Kidney glomerular epithelial cell (primary cell): ENCODE measurements at regions not wholly inside any gene's neighbourhood (a gene's known extent, or its start where the extent isn't known, plus 50 kb on each side); places are given as distances from the start of the nearest gene placed in this dataset.

Experiments used
- DNase-seq: peaks from one replicate; lab custom pipeline; 2025; lab: John Stamatoyannopoulos, UW

DNA sequence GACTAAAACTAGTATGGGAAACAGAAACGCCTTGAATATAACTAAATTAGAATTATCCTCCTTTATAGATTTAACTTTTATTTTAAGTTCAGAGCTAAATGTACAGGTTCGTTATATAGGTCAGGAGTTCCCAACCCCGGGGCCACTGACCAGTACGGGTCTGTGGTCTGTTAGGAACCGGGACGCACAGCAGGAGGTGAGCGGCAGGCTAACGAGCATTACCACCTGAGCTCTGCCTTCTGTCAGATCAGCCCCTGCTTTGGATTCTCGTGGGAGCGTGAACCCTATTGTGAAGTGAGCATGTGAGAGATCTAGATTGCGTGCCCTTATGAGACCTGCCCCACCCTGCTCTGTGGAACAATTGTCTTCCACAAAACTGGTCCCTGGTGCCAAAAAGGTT, 51.0 kb downstream of the FAT4 start:
- no peak for DNase-seq

DNA sequence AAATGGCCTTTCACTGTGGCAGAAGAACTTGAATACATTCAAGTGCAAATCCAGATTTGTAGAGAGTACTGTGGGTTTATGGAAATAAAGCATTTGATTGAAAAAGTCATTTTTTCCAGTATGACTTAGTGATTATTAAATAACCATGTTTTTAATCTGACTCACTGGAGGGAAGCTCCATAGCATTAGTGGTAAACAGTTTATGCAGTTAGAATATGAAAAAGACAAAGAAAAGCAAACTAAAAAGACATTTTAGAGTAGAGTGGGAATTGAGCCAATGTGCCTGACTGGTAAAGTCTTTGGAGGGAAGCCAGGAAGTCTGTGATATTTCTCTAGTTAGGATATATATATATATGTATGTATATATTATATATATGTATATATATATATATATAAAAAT, 53.4 kb downstream of the FAT4 start:
- DNase-seq = no peak

DNA sequence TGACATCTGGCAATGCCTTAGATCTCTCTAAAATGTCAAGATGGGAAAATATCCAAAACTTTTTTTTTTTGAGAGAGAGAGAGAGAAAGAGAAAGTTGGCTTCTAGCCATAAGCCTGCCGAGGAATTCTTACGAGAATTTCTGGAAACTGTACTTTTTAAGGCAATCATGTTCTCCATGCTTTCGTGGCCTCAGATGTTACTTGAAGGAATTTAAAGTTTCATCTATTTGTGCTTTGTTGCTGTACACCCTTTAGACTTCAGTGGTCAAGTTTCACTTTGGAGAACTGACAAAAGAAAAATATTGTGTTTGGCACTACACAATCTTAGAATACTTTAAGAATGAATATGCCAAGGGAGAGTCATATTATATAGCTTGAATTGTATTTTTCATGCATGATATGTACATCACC, 53.9 kb downstream of the FAT4 start:
- peak; percentile 41 for DNase-seq

DNA sequence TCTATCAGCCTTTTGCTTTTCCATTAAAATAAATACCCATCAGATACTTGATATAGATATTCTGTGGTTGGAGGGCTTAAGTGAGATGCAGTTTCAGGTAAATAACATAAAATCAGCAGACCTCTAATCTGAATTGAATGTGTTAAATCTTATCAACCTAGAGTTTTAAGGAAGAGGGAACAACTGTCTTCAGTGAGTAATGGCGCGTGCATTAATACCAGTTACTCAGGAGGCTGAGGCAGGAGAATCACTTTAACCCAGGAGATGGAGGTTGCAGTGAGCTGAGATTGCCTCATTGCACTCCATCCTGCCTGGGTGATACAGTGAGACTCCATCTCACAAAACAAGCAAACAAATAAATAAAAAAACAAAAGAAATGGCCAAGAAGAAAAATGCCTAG, 54.3 kb downstream of the FAT4 start:
- DNase-seq = no peak

DNA sequence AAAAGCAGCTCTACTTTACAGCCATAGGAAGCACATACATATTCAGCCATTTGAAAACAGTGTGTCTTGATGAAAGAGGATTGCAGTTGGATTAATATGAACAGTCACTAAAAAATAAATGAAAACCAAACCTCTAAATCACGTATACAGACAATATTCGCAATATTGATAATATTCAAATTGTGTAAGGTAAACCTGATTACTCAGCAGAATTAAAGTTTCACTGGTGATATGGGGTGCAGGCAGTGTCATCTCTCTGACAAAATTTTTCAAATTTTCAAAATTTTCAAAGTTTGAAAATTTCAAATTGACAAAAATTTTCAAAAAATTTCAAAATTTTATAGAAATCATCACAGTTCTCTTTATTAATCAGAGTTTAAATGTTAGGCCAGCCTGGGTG, 55.7 kb downstream of the FAT4 start:
- DNase-seq = no peak

DNA sequence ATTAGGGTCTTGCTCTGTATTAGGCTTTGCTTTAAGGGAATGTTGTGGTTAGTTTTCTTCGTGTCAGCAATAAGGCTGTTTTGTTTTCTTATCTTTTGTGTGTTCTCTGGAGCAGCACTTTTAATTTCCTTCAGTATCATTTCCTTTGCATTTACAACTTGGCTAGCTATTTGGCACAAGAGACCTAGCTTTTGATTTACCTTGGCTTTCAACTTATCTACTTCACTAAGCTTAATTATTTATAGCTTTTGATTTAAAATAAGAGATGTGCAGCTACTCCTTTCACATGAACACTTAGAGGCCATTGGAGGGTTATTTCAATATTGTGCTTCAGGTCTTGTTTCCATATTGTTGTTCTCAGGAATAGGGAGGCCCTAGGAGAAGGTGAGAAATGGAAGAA, 68.2 kb downstream of the FAT4 start:
- DNase-seq = peak; percentile 66

DNA sequence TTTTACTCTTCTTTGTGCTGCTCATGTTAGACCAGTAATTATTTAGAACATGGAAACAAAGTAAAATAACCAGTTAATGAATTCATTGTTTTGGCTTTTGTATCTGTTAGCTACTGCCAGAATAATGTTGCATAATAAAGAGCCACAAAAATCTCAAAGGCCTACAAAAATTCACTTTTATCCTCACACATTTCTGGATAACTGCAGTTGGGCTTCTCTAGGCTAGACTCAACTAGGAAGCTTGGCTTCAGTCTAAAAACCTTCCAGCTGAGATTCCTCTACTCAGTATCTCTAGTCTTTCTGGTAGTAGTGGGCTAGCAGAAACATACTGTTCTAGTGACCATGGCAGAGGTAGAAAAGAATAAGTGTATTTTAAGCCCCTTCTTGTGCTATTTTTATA, 73.0 kb downstream of the FAT4 start:
- no peak for DNase-seq

DNA sequence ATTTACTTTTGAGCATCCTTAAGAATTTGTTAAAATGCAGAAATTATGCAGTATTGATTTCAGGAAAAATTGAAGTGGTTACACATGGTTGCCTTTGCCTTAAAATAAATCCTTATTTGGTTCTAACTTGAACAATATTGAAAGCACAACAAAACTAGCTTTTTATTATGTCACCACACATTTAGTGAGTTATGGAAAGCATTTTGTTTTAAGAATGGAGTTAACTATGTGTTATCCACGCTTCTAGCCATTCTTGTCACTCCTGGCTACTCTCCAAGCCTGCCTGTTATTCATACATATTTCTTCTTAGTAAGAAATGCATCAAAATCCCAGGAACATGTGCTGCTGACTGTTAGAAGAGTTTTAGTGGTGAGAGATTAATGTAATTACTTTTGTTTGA, 73.9 kb downstream of the FAT4 start:
- DNase-seq = peak; percentile 10

DNA sequence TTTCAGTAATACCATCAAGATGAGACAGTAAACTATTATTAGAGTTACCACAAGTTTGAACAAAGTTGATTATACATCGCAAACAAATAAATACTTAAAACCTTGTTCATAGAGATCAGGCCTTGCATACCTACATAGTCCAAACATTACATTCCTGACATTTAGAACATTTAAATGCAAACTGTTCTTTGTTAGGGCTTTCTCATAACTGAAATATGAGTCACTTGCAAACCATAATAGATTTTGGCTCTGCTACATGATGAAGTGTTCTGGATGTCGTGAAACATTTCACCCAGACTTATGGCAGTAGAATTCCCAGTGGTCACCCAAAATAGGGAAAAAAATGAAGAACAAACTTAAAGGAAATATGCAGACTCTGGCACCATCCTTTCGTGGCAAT, 75.0 kb downstream of the FAT4 start:
- DNase-seq = peak; percentile 52

DNA sequence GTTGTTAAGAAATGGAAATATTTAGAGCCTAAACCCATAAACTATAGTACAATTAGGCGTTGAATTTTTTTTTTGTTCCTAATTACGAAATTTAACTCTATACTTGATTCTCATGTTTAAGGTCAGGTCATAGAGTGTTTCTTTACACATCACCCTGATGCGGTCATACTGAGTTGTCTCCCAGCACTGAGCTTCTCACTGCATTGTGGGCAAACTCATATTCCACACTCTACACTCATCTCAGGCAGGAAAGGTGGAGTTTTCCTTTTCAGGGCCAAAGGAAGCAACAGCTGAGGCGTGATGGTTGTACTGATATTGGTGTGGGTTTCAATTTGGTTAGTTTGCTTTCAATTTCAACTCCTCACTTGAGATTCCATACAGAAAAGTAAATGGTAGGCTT, 75.4 kb downstream of the FAT4 start:
- no peak for DNase-seq

DNA sequence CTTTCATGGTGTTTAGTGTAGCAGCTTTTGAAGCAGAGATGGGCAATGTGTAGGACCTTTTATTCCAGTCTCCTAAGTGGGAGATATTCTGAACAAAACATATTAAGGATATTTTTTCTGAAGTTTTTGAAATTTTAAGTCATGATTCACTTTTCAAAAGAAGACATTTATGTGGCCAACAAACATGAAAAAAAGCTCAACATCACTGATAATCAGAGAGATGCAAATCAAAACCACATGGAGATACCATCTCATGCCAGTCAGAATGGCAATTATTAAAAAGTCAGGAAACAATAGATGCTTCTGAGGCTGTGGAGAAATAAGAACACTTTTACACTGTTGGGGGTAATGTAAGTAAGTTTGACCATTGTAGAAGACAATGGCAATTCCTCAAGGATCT, 76.0 kb downstream of the FAT4 start:
- no peak for DNase-seq

DNA sequence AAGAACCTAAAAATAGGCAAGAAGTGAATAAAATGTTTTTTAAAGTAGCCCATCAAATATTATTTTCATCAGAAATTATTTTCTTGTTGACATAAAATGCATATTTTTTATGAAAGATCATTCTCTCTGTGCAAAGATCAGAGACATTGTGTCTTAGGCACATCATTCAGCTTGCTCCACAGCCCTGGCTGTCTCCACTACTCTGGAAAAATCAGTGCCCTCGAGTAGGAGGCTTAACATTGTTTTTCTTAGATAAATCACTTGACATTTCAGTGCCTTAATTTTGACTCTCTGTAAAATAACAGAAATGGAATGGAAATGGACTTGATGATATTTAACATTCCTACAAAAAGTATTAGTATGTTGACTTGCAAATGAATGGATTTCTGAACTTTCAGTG, 77.9 kb downstream of the FAT4 start:
- no peak for DNase-seq

DNA sequence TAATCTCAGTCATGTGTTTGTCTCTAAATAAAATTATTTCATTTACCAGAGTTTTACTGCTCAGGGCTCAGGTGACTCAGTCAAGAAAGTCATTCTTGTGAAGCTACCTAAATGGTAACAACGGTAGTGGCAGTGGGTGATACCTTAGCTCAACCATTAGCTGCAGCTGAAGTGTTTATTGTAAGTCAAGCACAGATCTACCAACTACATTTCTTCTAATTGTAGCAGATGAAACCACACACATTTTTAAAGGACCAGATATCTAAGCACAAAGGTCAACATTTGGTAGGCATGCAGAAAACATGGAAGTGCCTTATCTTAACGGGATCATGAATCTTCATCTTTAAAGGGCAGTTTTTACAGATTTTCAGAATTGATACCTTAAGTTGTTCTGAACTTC, 79.1 kb downstream of the FAT4 start:
- DNase-seq = no peak

DNA sequence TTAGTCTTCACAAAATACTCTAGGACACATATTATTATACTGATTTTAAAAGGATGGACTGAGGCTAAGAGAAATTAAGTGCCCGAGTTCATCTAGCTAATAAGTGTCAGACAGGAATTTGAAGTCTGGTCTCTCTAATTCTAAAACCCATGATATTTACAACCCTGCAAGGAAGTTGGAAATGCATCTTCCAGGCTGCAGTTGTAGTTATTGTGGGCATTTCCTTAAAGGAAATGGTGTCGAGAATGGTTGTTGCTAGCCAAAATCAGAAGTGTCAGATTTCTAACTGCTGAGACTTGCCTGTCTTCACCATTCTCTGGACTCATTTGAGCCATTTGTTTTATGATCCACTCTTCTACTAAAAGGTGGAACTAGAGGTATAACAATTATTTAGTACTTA, 82.5 kb downstream of the FAT4 start:
- DNase-seq = no peak

DNA sequence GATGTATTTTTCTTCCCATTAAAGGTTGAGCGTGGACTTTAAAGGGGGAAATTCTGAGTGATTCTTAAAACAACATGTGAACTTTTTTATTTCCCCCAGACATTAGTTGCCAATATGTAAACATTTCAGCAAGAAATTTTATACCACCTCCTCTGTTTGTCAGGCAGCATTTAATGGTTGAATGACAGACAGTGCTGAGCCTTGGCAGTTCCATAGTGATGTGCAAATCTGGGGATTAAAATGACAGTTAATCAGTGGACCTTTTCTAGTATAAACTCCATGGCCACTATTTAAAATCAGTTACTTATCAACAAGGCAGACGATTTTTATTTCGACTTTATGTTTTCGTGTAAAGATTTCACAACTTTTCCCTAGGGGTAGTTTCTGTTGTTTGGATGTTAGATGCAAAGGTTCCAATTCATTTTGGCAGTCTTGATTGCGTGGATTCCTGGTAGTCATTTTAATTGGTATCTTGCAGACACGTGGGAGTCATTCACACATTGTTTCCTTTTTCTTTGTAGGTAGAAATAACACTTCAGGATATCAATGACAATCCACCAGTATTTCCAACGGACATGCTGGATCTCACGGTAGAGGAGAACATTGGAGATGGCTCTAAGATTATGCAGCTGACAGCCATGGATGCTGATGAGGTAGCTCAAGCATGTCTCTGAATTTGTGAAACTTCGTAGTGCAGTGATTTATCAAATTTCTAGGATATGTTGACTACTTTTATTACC, 83.7 kb downstream of the FAT4 start:
- DNase-seq = no peak

DNA sequence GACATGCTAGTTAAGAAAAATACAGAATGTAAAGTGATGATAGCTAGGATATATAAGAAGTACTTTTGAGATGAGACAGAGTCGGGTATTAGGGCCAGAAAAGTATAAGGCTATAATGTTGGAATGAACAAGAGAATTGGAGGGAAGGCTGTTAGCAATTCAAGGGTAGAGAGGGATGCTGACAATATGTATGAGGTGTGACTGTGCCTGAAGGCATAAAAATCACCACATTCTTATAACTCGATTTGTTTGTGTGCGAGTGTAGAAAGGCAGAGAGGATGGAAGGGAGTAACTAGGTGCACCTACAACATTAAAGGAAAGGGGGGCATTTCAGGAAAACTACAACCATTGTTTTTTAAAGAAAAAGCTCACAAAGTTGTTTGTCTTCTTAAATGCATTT, 86.0 kb downstream of the FAT4 start:
- DNase-seq = no peak

DNA sequence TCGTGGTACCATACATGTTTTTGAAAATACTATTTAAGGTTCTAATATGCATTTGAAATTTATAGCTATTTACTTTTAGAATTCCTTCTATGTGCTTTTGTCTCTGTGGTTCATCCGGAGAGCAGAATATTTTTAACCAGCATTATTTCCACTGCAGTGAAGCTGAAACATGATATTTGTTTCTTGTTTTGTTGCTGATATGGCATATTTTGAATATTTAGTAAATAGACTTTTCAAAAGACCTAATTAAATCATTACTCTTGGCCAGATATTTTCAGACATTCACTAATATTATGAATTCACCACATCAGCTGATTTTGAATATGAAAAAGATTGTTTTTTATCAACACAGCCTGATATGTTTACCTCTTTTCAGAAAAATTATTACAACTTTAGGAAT, 87.0 kb downstream of the FAT4 start:
- no peak for DNase-seq

DNA sequence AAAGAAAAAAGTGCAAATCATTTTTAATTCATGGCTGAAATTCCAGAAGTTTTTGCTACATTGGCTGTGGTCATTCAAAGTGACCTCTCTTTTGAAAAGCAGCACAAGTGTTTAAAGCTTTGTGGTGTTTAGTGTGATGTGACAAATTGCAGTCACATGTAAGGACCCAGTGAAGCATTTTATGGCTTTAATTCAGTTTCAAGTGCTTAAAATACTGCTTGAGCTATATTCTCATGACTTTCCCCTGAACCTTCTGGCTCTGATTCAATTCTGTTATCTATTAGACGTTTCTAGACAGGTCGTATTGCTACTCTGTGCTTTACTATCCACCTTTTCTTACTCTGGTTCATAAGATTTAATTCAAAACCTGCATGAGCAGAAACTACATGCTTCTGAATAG, 105.8 kb downstream of the FAT4 start:
- no peak for DNase-seq

DNA sequence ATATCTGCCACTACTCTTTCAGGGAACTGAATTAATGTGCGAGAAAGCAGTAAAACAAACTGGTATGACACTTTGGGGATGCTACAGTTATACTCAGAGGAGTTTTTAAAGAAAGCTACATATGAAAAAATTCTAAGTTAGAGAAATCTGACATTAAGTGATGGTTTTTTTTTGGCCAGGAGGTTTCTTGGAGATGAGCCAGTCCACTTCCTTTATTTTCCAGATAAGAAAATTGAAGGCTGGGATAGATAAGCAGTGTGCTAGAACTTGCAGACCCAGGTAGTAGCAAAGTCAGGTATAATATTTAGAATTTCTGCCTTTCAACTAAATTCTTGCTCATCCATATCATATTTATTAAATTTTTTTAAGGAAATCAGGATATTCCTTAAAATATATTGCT, 106.8 kb downstream of the FAT4 start:
- no peak for DNase-seq

DNA sequence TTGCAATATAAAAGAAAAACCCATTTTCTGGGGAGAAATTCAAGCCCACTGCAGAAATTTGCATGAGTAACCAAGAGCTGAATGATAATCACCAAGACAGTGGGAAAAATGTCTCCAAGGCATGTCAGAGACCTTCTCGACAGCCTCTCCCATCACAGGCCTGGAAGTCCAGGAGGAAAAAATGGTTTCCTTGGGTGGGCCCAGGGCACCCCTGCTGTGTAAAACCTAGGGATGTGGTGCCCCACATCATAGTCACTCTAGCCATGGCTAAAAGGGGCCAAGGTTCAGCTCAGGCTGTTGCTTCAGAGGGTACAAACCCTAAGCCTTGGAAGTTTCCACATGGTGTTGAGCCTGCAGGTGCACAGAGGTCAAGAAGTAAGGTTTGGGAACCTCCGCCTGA, 108.4 kb downstream of the FAT4 start:
- DNase-seq = no peak

DNA sequence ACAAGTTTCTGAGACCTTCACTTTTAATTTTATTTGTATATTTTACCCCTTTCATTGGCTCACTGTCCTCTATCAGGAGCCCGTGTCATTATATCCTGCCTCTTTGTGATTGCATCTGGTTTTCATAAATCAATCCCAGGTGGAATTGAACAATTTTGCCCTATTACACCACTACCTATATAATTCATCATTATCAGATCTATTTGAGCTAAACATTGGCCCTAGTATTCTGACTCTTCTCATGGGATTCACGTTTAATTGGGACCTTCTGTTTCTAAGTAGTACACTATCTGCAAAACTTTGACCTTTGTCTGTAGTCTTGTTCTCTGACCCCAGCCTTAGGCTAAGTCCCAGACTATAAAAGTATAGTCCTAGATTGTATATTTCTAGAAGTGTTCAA, 114.1 kb downstream of the FAT4 start:
- DNase-seq = no peak

DNA sequence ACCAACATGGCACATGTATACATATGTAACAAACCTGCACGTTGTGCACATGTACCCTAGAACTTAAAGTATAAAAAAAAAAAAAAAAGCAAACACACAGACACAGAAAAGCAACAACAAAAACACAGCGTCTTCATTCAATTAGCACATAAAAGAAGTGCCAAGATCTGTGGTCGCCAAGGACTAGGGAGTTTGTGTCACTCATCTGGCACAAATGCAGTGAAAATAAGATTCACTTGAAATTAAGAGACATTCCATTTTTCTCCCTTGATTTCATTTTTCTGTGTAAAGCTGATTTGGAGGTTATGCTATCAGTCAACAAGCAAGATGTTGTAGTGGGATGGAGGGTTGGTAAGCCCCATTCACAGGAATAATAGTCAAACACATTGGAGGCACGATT, 115.3 kb downstream of the FAT4 start:
- no peak for DNase-seq

DNA sequence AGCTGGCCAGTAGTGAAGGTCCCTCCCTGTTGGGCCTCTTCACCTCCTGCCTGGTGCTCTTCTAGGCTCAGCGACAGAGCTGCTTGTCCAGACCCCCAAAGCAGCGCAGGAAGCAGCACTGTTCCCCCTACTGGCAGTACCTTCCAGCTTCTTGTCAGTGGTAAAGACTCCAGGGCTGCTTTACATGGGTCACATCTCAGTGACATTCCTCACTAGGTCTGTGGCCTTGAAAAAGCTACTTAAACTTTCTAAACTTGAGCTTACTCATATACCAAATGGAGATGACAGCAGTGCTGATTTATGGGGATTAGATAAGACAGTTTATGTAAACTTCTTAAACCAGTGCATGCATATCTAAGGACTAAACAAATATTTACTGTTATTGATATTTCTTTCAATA, 117.3 kb downstream of the FAT4 start:
- DNase-seq = no peak

DNA sequence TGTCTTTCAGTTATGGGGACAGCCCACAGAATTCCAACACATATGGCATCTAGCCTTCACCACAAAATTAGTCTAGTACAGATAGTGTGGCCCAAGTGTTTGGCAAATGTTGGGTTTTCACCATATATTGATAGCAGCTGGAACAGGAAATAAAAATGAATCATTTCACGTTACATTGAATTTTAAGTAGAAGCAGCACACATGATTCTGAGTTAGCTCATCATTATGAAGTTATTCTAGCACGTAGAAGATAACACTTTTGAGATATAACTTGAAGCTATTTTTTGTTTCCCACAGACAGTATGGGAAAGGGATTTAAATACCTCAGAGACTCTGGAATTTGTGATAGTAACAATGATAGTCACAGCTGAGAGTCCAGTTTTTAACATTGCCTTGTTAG, 118.7 kb downstream of the FAT4 start:
- DNase-seq = no peak

DNA sequence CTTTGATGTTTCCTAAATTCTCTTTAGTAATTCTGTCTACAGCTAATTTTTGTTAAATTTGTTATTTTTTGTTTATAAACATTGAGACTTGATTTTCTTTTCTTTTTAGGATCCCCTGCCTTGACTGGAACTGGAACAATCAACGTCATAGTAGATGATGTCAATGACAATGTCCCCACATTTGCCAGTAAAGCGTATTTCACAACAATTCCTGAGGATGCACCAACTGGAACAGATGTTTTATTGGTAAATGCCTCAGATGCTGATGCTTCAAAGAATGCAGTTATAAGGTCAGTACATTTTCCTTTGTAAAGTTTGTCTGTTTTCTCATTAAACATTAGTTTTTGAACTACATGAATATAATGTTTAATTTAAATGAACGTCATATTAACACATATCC, 119.4 kb downstream of the FAT4 start:
- DNase-seq = no peak
